ENCODE measurements at regions not wholly inside any gene's neighbourhood (a gene's known extent, or its start where the extent isn't known, plus 50 kb on each side); places are given as distances from the start of the nearest gene placed in this dataset.
"Not testable (repeated sequence)": the region's sequence is repeated elsewhere in the genome, so short reads cannot be mapped to it uniquely, and the experiment has no call there.

GRCh38 chr4:167831855-167832254, 260.5 kb upstream of the ANXA10 start:
- Histone ChIP-seq H3K27me3 (ENCODE audit: insufficient read depth, low read length) (no peaks in the 10 kb centered on the region), H3K4me1 (ENCODE audit: insufficient read depth, low read length) (peaks cover 5% of the 10 kb centered on the region; the same call in 1 of the 2 replicates), H3K9ac (ENCODE audit: low read depth, low read length) (no peak overlapping the region), H3K4me3 (ENCODE audit: low read length) (no peak overlapping the region), H3K27ac (ENCODE audit: low read depth, low read length) (no peak overlapping the region), H3K9me3 (ENCODE audit: insufficient read depth, low read depth, low read length) (no peaks in the 10 kb centered on the region), H3K36me3 (ENCODE audit: insufficient read depth, low read length) (no peaks in the 10 kb centered on the region)

DNA sequence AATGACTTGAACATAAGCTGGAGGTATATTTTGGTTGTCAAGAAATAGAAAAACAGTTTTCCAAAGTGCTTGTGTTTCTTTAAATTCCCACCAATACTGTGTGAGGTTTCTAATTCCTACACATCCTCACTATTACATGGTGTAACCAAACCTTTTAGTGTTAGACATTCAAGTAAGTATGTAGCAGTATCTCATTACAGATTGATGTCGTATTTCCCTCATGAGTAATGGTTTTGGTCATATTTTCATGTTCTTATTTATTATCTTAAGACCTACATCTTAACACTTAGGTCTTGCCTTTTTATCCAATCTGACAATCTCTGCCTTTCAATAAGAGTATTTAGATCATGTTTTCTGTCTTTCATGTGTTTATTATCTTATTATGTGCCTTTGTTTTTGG, 253.7 kb upstream of the ANXA10 start:
- no peaks in the 10 kb centered on the region for H3K27me3 ChIP-seq (ENCODE audit: insufficient read depth, low read length)
- H3K4me1 ChIP-seq (ENCODE audit: insufficient read depth, low read length) = no peaks in the 10 kb centered on the region
- H3K36me3 ChIP-seq (ENCODE audit: insufficient read depth, low read length) = no peaks in the 10 kb centered on the region
- H3K9ac ChIP-seq (ENCODE audit: low read depth, low read length) = no peak overlapping the region
- H3K27ac ChIP-seq (ENCODE audit: low read depth, low read length) = no peak overlapping the region
- no CpG with 5 or more reads among the region's 1 CpG for WGBS
- H3K9me3 ChIP-seq (ENCODE audit: insufficient read depth, low read depth, low read length) = no peaks in the 10 kb centered on the region
- H3K4me3 ChIP-seq (ENCODE audit: low read length) = no peak overlapping the region

GRCh38 chr4:167842487-167842886, 249.8 kb upstream of the ANXA10 start:
- Histone ChIP-seq H3K4me3 (ENCODE audit: low read length) (no peak overlapping the region), H3K27ac (ENCODE audit: low read depth, low read length) (no peak overlapping the region), H3K9me3 (ENCODE audit: insufficient read depth, low read depth, low read length) (no peaks in the 10 kb centered on the region), H3K9ac (ENCODE audit: low read depth, low read length) (no peak overlapping the region), H3K27me3 (ENCODE audit: insufficient read depth, low read length) (no peaks in the 10 kb centered on the region), H3K4me1 (ENCODE audit: insufficient read depth, low read length) (no peaks in the 10 kb centered on the region), H3K36me3 (ENCODE audit: insufficient read depth, low read length) (no peaks in the 10 kb centered on the region)
- 99% methylated on average over 2 of the region's 2 CpGs for WGBS

GRCh38 chr4:167854881-167855280, 237.5 kb upstream of the ANXA10 start:
- no peak overlapping the region for H3K27ac ChIP-seq (ENCODE audit: low read depth, low read length)

GRCh38 chr4:167858127-167858526, 234.2 kb upstream of the ANXA10 start:
- WGBS = 90% methylated on average over 15 of the region's 15 CpGs
- not testable (repeated sequence) for H3K4me3 ChIP-seq (ENCODE audit: low read length); H3K9ac ChIP-seq (ENCODE audit: low read depth, low read length); H3K27me3 ChIP-seq (ENCODE audit: insufficient read depth, low read length); H3K9me3 ChIP-seq (ENCODE audit: insufficient read depth, low read depth, low read length); H3K36me3 ChIP-seq (ENCODE audit: insufficient read depth, low read length); H3K27ac ChIP-seq (ENCODE audit: low read depth, low read length); H3K4me1 ChIP-seq (ENCODE audit: insufficient read depth, low read length)

More at GRCh38 chr4:167854881-167855280, 237.5 kb upstream of the ANXA10 start:
- Histone ChIP-seq H3K9ac (ENCODE audit: low read depth, low read length) (no peak overlapping the region), H3K4me3 (ENCODE audit: low read length) (no peak overlapping the region), H3K36me3 (ENCODE audit: insufficient read depth, low read length) (no peaks in the 10 kb centered on the region), H3K27me3 (ENCODE audit: insufficient read depth, low read length) (no peaks in the 10 kb centered on the region), H3K9me3 (ENCODE audit: insufficient read depth, low read depth, low read length) (no peaks in the 10 kb centered on the region), H3K4me1 (ENCODE audit: insufficient read depth, low read length) (no peaks in the 10 kb centered on the region)
- WGBS = 92% methylated on average over 2 of the region's 2 CpGs

DNA sequence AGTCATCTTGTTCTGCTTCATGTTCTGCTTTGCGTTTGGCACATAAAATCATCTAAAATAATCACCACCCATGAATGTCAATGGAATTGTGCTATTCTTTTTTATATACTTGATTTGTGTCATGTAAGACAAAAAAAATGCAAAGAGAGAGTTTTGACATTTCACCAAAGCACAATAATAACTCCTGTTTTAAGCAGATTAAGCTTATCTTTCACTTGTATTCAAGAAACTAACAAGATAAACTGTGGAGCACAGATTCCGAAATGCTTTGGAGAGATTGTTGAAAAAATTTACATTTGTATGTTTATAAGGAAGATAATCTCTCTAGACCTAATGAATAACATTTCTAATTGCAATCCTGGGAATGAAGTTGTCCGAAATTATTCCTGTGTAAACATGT, 225.1 kb upstream of the ANXA10 start:
- no peaks in the 10 kb centered on the region for H3K27me3 ChIP-seq (ENCODE audit: insufficient read depth, low read length)
- no peak overlapping the region for H3K9ac ChIP-seq (ENCODE audit: low read depth, low read length)
- H3K36me3 ChIP-seq (ENCODE audit: insufficient read depth, low read length) = no peaks in the 10 kb centered on the region
- WGBS = 100% methylated on average over 1 of the region's 3 CpGs
- no peak overlapping the region for H3K4me3 ChIP-seq (ENCODE audit: low read length)
- H3K27ac ChIP-seq (ENCODE audit: low read depth, low read length) = no peak overlapping the region
- H3K9me3 ChIP-seq (ENCODE audit: insufficient read depth, low read depth, low read length) = no peaks in the 10 kb centered on the region
- no peaks in the 10 kb centered on the region for H3K4me1 ChIP-seq (ENCODE audit: insufficient read depth, low read length)

- no peak overlapping the region for H3K27ac ChIP-seq (ENCODE audit: low read depth, low read length)
- no peaks in the 10 kb centered on the region for H3K9me3 ChIP-seq (ENCODE audit: insufficient read depth, low read depth, low read length)
- no peak overlapping the region for H3K9ac ChIP-seq (ENCODE audit: low read depth, low read length)
- no peaks in the 10 kb centered on the region for H3K36me3 ChIP-seq (ENCODE audit: insufficient read depth, low read length)
- WGBS = 100% methylated on average over 1 of the region's 1 CpG
- H3K4me1 ChIP-seq (ENCODE audit: insufficient read depth, low read length) = no peaks in the 10 kb centered on the region
- H3K4me3 ChIP-seq (ENCODE audit: low read length) = no peak overlapping the region
- H3K27me3 ChIP-seq (ENCODE audit: insufficient read depth, low read length) = no peaks in the 10 kb centered on the region
Observed at GRCh38 chr4:167868163-167868562, 224.2 kb upstream of the ANXA10 start.

GRCh38 chr4:167873496-167873895, 218.8 kb upstream of the ANXA10 start:
- Histone ChIP-seq H3K9ac (ENCODE audit: low read depth, low read length) (no peak overlapping the region), H3K9me3 (ENCODE audit: insufficient read depth, low read depth, low read length) (peaks cover 5% of the 10 kb centered on the region; the same call in 1 of the 2 replicates), H3K4me3 (ENCODE audit: low read length) (no peak overlapping the region), H3K27me3 (ENCODE audit: insufficient read depth, low read length) (no peaks in the 10 kb centered on the region), H3K27ac (ENCODE audit: low read depth, low read length) (no peak overlapping the region), H3K36me3 (ENCODE audit: insufficient read depth, low read length) (no peaks in the 10 kb centered on the region), H3K4me1 (ENCODE audit: insufficient read depth, low read length) (no peaks in the 10 kb centered on the region)

- not testable (repeated sequence) for H3K9ac ChIP-seq (ENCODE audit: low read depth, low read length); H3K4me1 ChIP-seq (ENCODE audit: insufficient read depth, low read length); H3K27ac ChIP-seq (ENCODE audit: low read depth, low read length); H3K27me3 ChIP-seq (ENCODE audit: insufficient read depth, low read length); H3K9me3 ChIP-seq (ENCODE audit: insufficient read depth, low read depth, low read length); H3K36me3 ChIP-seq (ENCODE audit: insufficient read depth, low read length); H3K4me3 ChIP-seq (ENCODE audit: low read length)
- 63% methylated on average over 1 of the region's 3 CpGs for WGBS
Observed at GRCh38 chr4:167876091-167876490, 216.2 kb upstream of the ANXA10 start.

GRCh38 chr4:167877826-167878225, 214.5 kb upstream of the ANXA10 start:
- H3K4me3 ChIP-seq (ENCODE audit: low read length) = not testable (repeated sequence)
- 86% methylated on average over 8 of the region's 8 CpGs for WGBS

GRCh38 chr4:167883266-167883665, 209.1 kb upstream of the ANXA10 start:
- Histone ChIP-seq H3K4me3 (ENCODE audit: low read length) (no peak overlapping the region), H3K9me3 (ENCODE audit: insufficient read depth, low read depth, low read length) (peaks cover 19% of the 10 kb centered on the region), H3K27me3 (ENCODE audit: insufficient read depth, low read length) (no peaks in the 10 kb centered on the region), H3K36me3 (ENCODE audit: insufficient read depth, low read length) (no peaks in the 10 kb centered on the region), H3K9ac (ENCODE audit: low read depth, low read length) (no peak overlapping the region), H3K27ac (ENCODE audit: low read depth, low read length) (no peak overlapping the region), H3K4me1 (ENCODE audit: insufficient read depth, low read length) (no peaks in the 10 kb centered on the region)
- WGBS = 100% methylated on average over 1 of the region's 1 CpG

More at GRCh38 chr4:167877826-167878225, 214.5 kb upstream of the ANXA10 start:
- not testable (repeated sequence) for H3K4me1 ChIP-seq (ENCODE audit: insufficient read depth, low read length); H3K9me3 ChIP-seq (ENCODE audit: insufficient read depth, low read depth, low read length); H3K27ac ChIP-seq (ENCODE audit: low read depth, low read length); H3K36me3 ChIP-seq (ENCODE audit: insufficient read depth, low read length); H3K9ac ChIP-seq (ENCODE audit: low read depth, low read length); H3K27me3 ChIP-seq (ENCODE audit: insufficient read depth, low read length)

DNA sequence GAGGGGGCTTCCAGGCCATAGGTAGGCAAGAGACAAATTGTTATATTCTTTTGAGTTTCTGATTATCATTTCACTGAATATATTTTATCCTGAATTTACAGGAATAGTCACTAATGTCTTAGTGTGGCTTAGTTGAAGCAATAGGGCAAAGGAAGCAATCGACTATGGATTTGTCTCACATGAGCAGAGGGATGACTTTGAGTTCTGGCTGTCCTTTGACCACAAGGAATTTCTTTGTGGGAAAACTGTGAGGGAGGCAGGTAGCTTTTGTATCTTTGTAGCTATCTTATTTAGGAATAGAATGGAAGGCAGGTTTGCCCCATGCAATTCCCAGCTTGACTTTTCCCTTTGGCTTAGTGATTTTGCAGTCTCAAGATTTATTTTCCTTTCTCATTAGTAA, 207.3 kb upstream of the ANXA10 start:
- Histone ChIP-seq H3K9ac (ENCODE audit: low read depth, low read length) (no peak overlapping the region), H3K27ac (ENCODE audit: low read depth, low read length) (no peak overlapping the region), H3K9me3 (ENCODE audit: insufficient read depth, low read depth, low read length) (peaks cover 23% of the 10 kb centered on the region), H3K4me1 (ENCODE audit: insufficient read depth, low read length) (no peaks in the 10 kb centered on the region), H3K36me3 (ENCODE audit: insufficient read depth, low read length) (no peaks in the 10 kb centered on the region), H3K4me3 (ENCODE audit: low read length) (no peak overlapping the region), H3K27me3 (ENCODE audit: insufficient read depth, low read length) (no peaks in the 10 kb centered on the region)
- 94% methylated on average over 1 of the region's 1 CpG for WGBS
